A673 (cell line): ENCODE measurements at regions not wholly inside any gene's neighbourhood (a gene's known extent, or its start where the extent isn't known, plus 50 kb on each side); places are given as distances from the start of the nearest gene placed in this dataset.

Experiments used
- EZH2 ChIP-seq: fragments of 200-600 bp; sonication (generic); IDR thresholded peaks from 2 replicates; pipeline ENCODE4 v1.6.1; 2017; ENCODE audit warnings: borderline replicate concordance, low read depth, mild to moderate bottlenecking, mixed read lengths, antibody characterized with exemption, low read length; ENCODE audit not compliant: poor library complexity, severe bottlenecking
- TF ChIP-seq, protein P1 (sequence below): fragments of 300-800, 200-600 bp; sonication (generic); conservative IDR thresholded peaks from 2 replicates; pipeline ENCODE4 v1.5.1; 2017; ENCODE audit warnings: low read depth, mild to moderate bottlenecking, antibody characterized with exemption, low read length, moderate library complexity, mixed read lengths

GRCh38 chr15:38035701-38036100, 101.3 kb downstream of the TMCO5A start:
- TF ChIP-seq, protein P1, sequence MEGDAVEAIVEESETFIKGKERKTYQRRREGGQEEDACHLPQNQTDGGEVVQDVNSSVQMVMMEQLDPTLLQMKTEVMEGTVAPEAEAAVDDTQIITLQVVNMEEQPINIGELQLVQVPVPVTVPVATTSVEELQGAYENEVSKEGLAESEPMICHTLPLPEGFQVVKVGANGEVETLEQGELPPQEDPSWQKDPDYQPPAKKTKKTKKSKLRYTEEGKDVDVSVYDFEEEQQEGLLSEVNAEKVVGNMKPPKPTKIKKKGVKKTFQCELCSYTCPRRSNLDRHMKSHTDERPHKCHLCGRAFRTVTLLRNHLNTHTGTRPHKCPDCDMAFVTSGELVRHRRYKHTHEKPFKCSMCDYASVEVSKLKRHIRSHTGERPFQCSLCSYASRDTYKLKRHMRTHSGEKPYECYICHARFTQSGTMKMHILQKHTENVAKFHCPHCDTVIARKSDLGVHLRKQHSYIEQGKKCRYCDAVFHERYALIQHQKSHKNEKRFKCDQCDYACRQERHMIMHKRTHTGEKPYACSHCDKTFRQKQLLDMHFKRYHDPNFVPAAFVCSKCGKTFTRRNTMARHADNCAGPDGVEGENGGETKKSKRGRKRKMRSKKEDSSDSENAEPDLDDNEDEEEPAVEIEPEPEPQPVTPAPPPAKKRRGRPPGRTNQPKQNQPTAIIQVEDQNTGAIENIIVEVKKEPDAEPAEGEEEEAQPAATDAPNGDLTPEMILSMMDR = no peak
- TF ChIP-seq EZH2 = no peak
